Activated naive CD8-positive, alpha-beta T cell (primary cell): ENCODE measurements at regions not wholly inside any gene's neighbourhood (a gene's known extent, or its start where the extent isn't known, plus 50 kb on each side); places are given as distances from the start of the nearest gene placed in this dataset.

Experiments used
- H3K27ac Mint-ChIP-seq: one replicate; pipeline ENCODE4 v1.8.0; 2021; ENCODE audit warnings: mixed read lengths
- H3K27me3 Mint-ChIP-seq: one replicate; pipeline ENCODE4 v1.8.0; 2021; ENCODE audit warnings: mixed read lengths
- H3K36me3 Mint-ChIP-seq: one replicate; pipeline ENCODE4 v1.8.0; 2021; ENCODE audit warnings: mixed read lengths
- H3K4me1 Mint-ChIP-seq: one replicate; pipeline ENCODE4 v1.8.0; 2021; ENCODE audit warnings: low read depth, mixed read lengths
- H3K4me3 Mint-ChIP-seq: one replicate; pipeline ENCODE4 v1.8.0; 2021; ENCODE audit warnings: mild to moderate bottlenecking, mixed read lengths
- H3K9me3 Mint-ChIP-seq: one replicate; pipeline ENCODE4 v1.8.0; 2021; ENCODE audit warnings: low read depth, mixed read lengths

DNA sequence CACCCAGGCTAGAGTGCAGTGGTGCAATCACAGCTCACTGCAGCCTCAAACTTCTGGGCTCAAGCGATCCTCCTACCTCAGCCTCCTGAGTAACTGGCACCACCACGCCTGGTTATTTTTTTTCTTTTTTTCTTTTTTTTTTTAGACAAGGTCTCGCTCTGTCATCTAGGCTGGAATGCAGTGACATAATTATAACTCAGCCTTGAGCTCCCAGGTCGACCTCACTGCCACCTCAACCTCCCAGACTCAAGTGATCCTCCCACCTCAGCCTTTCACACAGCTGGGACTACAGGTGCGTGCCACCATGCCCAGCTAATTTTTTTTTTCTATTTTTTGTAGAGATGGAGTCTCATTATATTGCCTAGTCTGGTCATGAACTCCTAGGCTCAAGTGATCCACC is 66.9 kb upstream of the ECE1 start:
- Mint-ChIP-seq H3K4me1 (peaks cover 1% of the 10 kb centered on the region), H3K27ac (no peak overlapping the region), H3K36me3 (no peaks in the 10 kb centered on the region), H3K9me3 (no peaks in the 10 kb centered on the region), H3K4me3 (no peak overlapping the region), H3K27me3 (no peaks in the 10 kb centered on the region)

DNA sequence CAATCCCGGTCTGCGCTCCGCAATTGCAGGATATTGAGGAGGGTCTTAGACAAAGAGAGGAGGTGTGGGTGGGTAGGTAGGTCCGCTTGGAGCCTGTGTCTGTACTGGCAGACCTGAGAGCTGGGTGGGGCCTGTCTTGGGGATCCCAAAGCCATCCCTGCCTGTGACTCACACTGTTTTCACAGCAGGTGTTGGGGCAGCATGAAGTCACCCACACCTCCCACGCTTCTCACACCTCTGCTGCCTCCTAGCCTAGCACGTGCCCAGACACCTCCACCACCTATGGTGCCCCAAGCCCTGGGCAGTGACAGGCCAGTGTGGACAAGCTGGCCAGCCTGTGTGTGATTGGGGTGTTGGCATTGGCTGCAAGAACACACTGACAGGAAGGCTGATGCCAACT is 65.7 kb upstream of the ECE1 start:
- no peak overlapping the region for H3K27ac Mint-ChIP-seq
- H3K9me3 Mint-ChIP-seq = no peaks in the 10 kb centered on the region
- no peaks in the 10 kb centered on the region for H3K36me3 Mint-ChIP-seq
- H3K4me3 Mint-ChIP-seq = no peak overlapping the region
- peaks cover 1% of the 10 kb centered on the region for H3K4me1 Mint-ChIP-seq
- no peaks in the 10 kb centered on the region for H3K27me3 Mint-ChIP-seq

DNA sequence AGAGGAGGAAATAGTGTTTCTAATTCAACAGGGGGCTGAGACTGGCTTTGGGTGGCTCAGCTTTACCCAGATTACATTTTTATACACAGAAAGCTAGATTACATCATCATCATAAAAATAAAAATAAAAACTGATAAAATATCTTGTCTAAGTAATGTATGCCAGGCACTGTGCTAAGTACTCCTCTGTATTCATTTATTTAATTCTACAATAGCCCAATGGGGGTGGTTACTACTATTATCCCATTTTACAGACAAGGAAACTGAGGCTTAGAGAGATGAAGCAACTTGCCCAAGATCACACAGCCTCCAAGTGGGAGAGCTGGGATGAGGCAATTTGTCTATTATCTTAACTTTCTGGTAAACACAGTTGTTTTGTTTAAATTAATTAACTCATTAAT is 62.3 kb upstream of the ECE1 start:
- H3K4me1 Mint-ChIP-seq = peaks cover 1% of the 10 kb centered on the region
- H3K36me3 Mint-ChIP-seq = no peaks in the 10 kb centered on the region
- H3K9me3 Mint-ChIP-seq = no peaks in the 10 kb centered on the region
- H3K27ac Mint-ChIP-seq = no peak overlapping the region
- no peaks in the 10 kb centered on the region for H3K27me3 Mint-ChIP-seq
- H3K4me3 Mint-ChIP-seq = no peak overlapping the region

DNA sequence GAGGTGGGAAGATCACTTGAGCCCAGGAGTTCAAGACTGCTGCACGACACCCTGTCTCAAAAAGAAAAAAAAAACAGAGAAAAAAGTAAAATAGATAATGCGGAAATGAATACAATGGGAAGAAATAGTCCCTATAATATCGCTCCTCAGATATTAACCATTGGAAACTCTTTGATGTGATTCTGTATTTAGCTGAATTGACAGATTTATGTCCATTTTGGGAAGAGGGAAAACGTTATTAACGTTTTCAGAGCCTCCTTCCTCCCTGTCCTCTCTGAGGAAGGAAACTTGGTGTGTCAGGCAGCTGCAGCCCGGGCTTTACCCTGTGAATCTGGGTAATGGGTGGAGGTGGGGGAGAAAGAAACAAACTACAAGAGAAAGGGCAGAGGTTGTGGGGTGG is 61.6 kb upstream of the ECE1 start:
- H3K4me3 Mint-ChIP-seq = no peak overlapping the region
- H3K27ac Mint-ChIP-seq = no peak overlapping the region

DNA sequence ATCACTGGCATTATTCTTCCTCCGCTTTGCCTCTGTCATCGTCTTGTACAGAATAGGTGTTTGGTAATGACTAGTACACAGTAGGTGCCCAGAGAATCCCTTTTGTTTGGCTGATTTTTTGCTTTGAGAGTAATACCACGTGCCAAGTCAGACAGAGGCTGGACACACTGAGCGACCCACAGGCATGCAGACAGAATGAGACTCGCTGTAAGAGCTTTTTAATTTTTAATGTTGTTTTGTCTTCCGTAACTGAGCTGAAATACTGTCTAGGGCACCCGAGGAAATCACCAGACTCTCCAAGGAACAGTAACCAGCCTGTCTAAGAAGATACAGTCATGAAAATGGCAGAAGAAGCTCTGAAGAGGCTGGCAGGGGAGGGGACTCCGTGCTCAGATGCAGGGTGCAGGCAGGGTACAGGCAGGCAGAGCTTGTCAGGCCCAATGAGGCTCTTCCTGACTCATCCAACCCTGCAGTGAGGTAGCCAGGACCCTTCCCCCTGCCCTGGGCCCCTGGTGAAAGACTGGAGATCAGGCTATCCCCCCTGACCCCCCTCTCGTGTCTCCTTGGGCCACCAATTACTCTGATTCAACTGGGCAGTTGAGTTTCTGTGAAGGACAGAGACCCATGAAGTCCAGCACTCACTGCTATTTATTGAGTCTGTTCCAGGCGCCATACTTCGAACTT is 60.1 kb upstream of the ECE1 start:
- H3K4me1 Mint-ChIP-seq = no peaks in the 10 kb centered on the region
- no peak overlapping the region for H3K27ac Mint-ChIP-seq
- no peak overlapping the region for H3K4me3 Mint-ChIP-seq
- H3K36me3 Mint-ChIP-seq = no peaks in the 10 kb centered on the region
- no peaks in the 10 kb centered on the region for H3K27me3 Mint-ChIP-seq
- H3K9me3 Mint-ChIP-seq = no peaks in the 10 kb centered on the region

More for the DNA sequence above, 61.6 kb upstream of the ECE1 start:
- no peaks in the 10 kb centered on the region for H3K27me3 Mint-ChIP-seq
- no peaks in the 10 kb centered on the region for H3K36me3 Mint-ChIP-seq
- H3K4me1 Mint-ChIP-seq = peaks cover 1% of the 10 kb centered on the region
- H3K9me3 Mint-ChIP-seq = no peaks in the 10 kb centered on the region

DNA sequence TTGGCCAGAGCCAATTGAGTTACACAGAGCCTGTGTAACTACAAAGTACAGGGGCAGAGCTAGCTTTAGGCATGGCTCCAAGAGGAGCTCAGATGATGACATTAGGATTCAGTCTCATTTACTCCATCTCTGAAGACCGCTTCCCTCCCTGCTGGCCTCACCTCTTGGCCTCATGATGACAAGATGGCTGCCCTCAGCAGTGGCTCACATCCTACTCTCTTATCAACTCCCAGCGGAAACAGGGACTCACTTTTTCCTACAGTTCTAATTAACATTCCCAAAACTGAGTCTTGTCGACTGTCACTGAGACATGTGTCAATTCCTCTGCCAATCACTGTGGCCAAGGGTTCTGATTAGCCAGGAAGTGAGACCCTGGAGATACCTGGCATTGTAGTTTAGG is 59.4 kb upstream of the ECE1 start:
- no peaks in the 10 kb centered on the region for H3K9me3 Mint-ChIP-seq
- no peak overlapping the region for H3K27ac Mint-ChIP-seq
- no peaks in the 10 kb centered on the region for H3K36me3 Mint-ChIP-seq
- H3K4me3 Mint-ChIP-seq = no peak overlapping the region
- no peaks in the 10 kb centered on the region for H3K4me1 Mint-ChIP-seq
- no peaks in the 10 kb centered on the region for H3K27me3 Mint-ChIP-seq

DNA sequence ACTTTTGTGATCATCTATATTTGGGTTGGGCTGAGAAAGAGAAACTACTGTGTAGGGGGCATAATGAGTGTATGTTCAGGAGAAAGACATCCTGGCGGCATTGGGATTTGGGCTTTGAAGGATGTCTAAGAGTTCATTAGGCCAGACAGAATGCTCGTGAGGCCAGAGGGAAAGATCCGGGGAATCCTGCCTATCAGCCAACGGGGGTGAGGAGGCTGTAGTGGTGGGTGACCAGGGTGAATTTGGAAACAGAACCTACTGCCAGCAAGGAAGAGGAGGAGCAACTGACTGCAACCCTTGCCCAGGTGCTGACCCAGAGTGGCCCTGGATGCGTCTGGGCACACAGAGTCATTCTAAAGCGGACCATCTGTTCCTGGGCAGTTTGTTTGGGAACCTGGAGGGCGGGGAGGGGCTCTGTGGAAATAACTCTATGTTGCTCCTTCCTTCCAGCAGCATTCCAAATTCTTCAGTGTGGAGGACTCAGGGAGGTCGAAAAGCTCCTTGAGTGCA is 56.9 kb upstream of the ECE1 start:
- Mint-ChIP-seq H3K36me3 (no peaks in the 10 kb centered on the region), H3K4me1 (peaks cover 21% of the 10 kb centered on the region), H3K27ac (no peak overlapping the region)

DNA sequence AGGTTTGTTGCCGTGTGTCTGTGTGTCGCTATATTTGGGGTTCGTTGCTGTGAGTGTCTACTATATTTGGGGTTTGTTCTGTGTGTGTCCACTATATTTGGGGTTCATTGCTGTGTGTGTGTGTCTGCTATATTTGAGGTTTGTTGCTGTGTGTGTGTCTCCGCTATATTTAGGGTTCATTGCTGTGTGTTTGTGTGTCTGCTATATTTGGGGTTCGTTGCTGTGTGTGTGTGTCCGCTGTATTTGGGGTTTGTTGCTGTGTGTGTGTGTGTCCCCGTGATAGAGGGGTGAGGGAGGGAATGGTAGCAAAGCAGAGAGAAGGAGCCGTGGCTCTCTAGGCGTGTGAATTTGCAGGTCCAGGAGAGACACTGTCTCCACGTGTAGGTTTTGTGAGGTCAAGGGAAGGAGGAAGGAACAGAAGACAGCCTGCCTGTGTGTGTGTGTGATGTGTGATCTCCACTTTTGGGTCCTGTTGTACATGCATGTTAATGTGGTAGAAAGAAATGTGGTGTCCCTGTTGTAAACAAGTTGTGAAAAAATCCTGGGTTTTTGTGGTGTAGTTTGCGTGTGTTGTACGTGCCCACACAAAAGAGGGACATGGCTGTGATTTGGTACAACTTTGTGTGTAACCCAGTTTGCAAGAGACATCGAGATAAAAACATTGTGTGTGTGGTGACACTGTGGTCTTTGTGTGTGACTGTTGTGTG is 56.3 kb upstream of the ECE1 start:
- no peaks in the 10 kb centered on the region for H3K9me3 Mint-ChIP-seq
- H3K27ac Mint-ChIP-seq = no peak overlapping the region
- H3K4me1 Mint-ChIP-seq = peaks cover 27% of the 10 kb centered on the region
- no peak overlapping the region for H3K4me3 Mint-ChIP-seq
- H3K36me3 Mint-ChIP-seq = no peaks in the 10 kb centered on the region
- H3K27me3 Mint-ChIP-seq = no peaks in the 10 kb centered on the region

More for the DNA sequence above, 56.9 kb upstream of the ECE1 start:
- Mint-ChIP-seq H3K4me3 (no peak overlapping the region), H3K27me3 (no peaks in the 10 kb centered on the region), H3K9me3 (no peaks in the 10 kb centered on the region)

DNA sequence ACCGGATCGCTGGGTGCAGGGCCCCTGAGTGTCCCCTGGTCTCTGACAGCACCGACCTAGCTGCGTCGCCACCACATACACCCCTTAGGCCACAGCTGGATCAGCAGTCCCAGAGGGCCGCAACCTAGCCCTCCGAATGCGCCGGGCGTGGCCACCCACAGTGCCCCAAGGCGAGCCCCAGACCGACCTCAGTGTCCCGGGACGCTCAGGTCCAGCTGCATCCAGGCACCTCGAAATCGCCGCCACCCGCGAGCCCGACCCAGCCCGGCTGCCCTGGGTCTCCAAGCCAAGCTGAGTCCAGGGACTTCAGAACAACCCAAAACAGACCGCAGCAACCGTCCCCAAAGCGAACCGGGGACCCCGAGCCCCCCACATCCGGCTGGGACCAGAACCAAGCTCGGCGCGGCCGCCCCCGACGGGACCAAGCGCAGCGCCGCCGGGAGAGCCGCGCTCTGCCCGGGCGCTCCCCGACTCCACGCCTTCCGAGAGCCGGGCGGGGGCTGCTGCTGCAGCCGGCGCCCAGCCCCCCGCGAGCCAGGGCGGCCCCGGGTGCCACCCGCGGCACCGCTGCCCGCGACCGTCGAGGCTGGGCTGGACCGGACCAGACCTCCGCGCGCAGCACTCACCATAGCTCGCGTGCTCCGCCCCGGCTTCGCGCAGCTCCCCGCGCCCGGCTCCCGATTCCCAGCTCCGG is 54.6 kb upstream of the ECE1 start:
- no peaks in the 10 kb centered on the region for H3K27me3 Mint-ChIP-seq
- H3K27ac Mint-ChIP-seq = peak overlapping the region; percentile 54
- peaks cover 40% of the 10 kb centered on the region for H3K4me1 Mint-ChIP-seq
- H3K9me3 Mint-ChIP-seq = no peaks in the 10 kb centered on the region
- peak overlapping the region; percentile 92 for H3K4me3 Mint-ChIP-seq
- no peaks in the 10 kb centered on the region for H3K36me3 Mint-ChIP-seq

DNA sequence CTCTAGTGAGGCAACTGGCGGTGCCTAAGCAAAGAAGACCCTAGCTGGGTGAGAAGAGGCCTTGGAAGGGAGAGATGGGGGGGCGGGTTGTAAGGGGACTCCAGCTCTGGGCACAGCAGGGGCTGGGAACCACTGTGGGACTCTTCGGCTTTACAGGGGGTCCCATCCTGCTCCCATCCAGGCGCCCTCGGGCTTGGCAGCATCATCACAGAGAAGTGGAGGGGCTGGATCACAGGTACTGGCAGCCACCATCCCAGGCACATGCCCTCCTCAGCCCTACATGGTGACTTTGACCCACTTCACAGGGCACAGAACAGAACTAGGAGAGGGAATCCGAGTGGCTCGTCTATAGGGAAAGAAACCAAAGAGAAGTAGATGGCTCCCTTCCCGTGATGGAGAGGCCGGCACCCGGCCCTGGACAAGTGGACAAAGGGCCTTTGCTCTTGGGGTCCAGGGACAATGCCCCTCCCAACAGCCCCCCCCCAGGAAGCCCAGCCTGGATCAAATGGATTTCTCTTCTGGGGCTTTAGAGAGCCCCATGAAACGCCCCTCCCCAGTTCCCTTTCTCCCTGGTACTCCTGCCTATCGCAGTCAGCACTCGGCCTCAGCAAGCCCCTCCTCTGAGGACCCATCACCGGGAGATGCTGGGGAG is 54.0 kb upstream of the ECE1 start:
- Mint-ChIP-seq H3K4me3 (peak overlapping the region; percentile 92), H3K9me3 (no peaks in the 10 kb centered on the region), H3K36me3 (no peaks in the 10 kb centered on the region), H3K27ac (peak overlapping the region; percentile 87), H3K27me3 (no peaks in the 10 kb centered on the region), H3K4me1 (peaks cover 47% of the 10 kb centered on the region)

DNA sequence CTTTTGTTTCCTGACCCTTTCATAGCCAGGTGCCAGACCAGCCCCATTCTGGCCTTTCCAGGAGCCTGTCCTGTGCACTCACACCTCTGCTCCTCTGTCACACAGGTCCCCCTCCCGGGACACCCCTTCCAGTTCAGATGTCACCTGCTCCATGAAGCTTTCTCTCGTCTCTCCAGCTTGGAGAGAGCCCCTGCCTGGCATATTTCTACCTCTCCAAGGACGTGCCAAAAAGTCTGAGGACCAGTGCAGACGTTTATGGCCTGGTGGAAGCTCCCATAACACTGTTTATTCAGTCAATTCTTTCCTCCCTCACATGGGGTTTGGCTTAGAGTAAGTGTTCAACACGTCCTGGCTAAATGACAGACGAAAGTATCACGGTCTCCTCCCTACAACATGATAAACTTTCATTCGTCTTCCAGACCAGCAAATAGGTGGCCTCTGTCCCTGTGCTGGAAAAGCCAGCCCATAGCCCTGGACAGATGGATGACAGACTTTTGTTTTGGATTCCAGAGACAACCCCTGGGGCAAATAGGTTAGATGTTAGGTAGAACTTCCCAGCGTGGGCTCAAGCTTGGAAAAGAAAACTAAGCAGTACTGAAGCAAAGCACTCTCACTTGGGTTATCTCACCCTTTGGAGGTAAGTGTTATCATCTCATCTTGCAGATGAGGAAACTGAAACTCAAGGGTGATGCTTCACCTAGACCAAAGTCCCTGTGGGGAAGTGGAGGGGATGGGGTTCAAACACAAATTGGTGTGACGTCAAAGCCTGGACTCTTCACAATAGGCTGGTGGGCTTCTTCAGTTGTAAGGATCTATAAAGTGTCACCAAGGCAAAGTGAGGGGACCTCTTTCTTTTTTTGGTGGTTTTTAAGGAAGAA is 52.9 kb upstream of the ECE1 start:
- no peaks in the 10 kb centered on the region for H3K9me3 Mint-ChIP-seq
- H3K4me3 Mint-ChIP-seq = peak overlapping the region; percentile 92
- peak overlapping the region; percentile 87 for H3K27ac Mint-ChIP-seq
- H3K36me3 Mint-ChIP-seq = no peaks in the 10 kb centered on the region
- no peaks in the 10 kb centered on the region for H3K27me3 Mint-ChIP-seq
- peaks cover 57% of the 10 kb centered on the region for H3K4me1 Mint-ChIP-seq

DNA sequence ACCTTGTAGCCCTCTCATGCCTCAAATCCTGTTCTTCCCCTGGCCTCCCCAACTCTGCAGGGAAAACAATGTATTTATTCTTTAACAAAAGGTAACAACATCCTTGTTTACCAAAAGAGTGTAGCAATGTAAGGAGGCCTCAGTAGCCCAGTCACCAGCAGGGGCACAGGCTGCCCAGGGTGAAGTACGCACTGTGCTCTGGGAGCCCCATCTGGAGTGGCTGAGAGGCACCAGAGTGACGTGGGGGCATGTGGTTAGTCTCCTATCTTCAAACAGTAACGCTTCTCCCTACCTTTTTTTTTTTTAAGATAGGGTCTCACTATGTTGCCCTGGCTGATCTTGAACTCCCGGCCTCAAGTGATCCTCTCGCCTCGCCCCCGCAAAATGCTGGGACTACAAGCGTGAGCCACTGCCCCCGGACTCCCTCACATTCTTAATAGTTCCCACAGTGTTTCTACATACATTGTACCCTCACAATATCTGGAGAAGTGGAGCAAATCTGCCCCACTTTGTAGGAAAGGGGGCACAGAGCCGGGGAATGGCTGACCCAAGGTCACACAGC is 51.3 kb upstream of the ECE1 start:
- Mint-ChIP-seq H3K4me3 (peak overlapping the region; percentile 92), H3K27me3 (no peaks in the 10 kb centered on the region), H3K9me3 (no peaks in the 10 kb centered on the region), H3K4me1 (peaks cover 73% of the 10 kb centered on the region), H3K36me3 (no peaks in the 10 kb centered on the region), H3K27ac (peak overlapping the region; percentile 34)

DNA sequence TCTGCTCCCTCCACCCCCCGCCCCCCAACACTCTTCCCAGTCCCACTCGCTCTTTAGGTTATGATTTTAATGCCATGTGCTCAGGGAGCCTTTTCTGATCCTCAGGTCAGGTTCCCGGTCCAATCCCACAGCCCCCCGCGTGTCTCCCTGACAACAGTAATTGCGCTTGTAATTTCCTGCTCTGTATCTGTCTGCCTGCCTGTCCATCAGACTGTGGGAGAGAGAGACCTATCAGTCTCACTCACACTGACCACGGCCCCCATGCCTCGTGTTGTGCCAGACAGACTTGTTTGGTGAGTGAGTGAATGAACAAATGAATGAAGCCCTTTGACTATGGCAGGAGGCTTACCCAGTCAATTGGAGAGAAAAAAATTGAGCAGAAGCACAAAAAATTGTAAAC is 50.8 kb upstream of the ECE1 start:
- H3K36me3 Mint-ChIP-seq = no peaks in the 10 kb centered on the region
- H3K9me3 Mint-ChIP-seq = no peaks in the 10 kb centered on the region
- peak overlapping the region; percentile 34 for H3K27ac Mint-ChIP-seq
- no peaks in the 10 kb centered on the region for H3K27me3 Mint-ChIP-seq
- H3K4me1 Mint-ChIP-seq = peaks cover 74% of the 10 kb centered on the region
- peak overlapping the region; percentile 92 for H3K4me3 Mint-ChIP-seq
